HG02938 (cell line): ENCODE measurements at regions not wholly inside any gene's neighbourhood (a gene's known extent, or its start where the extent isn't known, plus 50 kb on each side); places are given as distances from the start of the nearest gene placed in this dataset.
"Not testable (repeated sequence)": the region's sequence is repeated elsewhere in the genome, so short reads cannot be mapped to it uniquely, and the experiment has no call there.

Experiments
- ATAC-seq: cut with Tn5 transposase; IDR thresholded peaks from one replicate; pipeline ENCODE4 v1.9.1; 2021; ENCODE audit warnings: mild to moderate bottlenecking, moderate library complexity; ENCODE audit not compliant: unreplicated experiment

GRCh38 chr20:53872561-53873229 lies 197.7 kb downstream of the BCAS1 start:
- no peak for ATAC-seq

DNA sequence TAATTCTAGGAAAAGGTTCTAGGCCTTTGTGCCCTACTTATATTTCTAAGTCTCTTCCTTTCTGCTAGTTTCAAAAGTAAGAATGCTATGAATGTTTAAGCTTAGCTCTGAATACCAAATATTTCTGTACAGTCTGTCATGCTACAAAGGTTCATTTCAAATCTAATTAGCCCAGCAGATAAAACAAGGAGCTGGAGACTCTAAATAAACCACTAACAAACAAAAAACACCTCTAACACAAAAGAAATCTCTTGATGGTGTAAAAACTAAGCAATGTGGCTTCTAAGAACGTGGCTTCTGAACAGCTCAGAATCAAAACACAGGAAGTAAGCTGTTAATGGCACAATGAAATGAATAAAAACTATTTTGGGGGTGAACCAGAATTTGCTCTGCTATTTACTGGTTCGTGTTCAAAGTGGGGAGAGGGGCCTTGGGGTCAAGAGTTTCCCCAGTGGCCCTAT lies 198.3 kb downstream of the BCAS1 start:
- ATAC-seq: no peak

GRCh38 chr20:53871541-53871940 lies 198.9 kb downstream of the BCAS1 start:
- no peak for ATAC-seq

DNA sequence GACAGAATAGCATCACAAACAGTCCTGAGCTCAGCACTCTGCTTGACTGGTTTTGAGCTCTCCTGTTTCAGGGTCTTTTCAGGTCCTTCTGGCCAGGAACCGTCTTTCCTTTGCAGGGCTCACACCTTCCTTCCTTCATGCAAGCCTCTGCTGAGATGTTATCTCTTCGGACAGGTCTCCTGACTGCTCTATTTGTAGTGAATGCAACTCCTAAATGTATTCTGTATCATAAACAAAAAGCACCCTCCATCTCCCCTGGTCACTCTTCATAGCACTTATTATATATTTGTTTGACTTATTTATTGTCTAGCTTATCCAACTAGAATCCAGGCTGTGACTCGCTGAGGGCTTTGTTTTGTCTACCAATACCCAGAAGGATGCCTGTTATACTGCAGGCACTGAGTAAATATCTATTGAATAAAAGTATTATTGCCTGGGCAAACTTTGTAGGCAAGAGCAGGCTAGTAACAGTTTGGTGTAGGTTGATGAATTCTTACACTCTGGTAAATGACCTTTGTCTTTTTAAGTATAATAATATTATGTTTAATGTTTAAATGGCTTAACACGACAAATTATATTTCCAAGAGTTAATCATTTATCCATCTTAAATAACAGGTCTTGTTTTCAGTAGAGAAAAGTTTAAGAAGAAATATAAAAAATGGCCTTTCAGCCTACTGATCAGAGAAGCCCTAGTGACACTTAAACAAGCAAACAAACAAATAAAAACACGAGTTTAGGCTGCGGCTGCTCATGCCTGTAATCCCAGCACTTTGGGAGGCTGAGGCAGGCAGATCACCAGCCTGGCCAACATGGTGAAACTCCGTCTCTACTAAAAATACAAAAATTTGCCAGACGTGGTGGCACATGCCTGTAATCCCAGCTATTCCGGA lies 199.7 kb downstream of the BCAS1 start:
- no peak for ATAC-seq

DNA sequence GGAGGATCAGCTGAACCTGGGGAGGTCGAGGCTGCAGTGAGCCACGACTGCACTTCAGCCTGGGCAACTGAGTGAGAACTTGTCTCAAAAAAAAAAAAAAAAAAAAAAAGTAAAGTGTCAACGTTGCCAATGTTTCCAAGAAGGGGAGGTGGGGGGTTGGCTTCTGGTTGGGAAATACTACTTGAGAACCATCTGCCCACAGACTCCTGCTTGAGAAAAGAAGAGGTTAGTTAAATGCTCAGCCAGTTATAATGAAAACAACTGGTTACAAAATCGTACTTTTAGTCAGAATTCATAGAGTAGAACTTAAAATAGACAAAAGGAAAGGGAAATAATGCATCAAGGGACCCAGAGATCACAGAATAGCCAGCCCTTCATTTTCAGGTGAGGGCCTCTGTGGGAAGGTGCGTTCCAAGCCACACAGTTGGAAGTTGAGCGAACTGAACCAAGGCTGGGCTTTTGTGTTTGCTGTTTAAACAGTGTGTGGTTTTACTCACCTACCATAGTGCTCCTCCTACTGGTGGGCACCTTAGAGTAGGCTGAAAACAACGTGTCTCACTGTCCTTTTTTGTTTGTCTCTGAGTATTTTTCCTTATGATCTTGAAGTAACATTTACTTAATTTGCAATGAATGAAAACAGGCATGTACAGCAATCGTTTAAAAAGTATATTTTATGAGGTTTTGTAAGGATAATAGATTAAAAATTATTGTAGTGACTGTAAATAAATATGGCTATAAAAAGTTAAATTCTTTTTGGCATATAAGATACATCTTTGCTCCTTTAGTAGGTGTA lies 200.7 kb downstream of the BCAS1 start:
- peak; percentile 63 for ATAC-seq

GRCh38 chr20:53867741-53868351 lies 202.5 kb downstream of the BCAS1 start:
- no peak for ATAC-seq

DNA sequence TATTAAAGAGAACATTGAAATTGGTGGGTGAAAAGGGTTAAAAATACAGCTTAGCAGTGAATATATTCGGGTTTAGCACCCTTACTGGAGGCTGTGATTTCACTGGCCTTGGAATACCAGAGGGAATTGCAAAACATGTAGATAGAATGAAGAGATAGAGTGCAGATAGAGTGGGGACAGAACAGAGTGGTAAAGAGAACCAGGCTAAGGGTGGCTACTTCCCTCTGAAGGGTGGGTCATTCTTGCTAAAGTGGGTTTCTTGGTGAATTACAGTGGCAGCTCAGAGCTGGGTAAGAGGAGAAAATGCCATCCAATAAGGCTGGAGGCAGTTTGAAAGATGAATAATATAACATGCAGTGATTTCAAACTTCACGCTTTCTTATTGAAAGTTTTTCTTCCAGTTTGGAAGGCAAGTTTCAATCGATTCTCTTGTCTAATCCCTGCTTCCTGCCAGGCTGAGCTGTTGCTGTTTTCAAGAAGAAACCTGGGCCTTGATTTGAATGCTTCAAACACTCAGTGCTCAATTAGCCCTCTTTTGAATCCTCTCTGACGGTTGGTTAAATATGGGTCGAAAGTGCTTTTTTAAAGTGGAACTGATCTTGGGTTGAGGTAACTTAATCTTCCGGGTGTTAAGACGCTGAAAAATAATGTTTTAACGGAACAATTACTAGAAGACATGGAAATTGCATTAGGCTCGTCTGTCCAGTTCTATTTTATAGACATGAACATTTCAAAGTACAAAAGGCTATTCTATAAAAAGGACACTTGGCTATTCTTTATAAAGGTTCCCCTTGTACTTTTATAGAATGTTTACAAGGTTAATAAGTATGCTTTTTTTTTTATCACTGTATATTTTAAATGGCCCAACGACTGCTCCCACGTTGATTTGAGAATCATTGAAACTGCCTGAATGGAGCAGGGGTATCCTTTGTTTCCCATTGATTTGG lies 203.3 kb downstream of the BCAS1 start:
- peak; percentile 54 for ATAC-seq

DNA sequence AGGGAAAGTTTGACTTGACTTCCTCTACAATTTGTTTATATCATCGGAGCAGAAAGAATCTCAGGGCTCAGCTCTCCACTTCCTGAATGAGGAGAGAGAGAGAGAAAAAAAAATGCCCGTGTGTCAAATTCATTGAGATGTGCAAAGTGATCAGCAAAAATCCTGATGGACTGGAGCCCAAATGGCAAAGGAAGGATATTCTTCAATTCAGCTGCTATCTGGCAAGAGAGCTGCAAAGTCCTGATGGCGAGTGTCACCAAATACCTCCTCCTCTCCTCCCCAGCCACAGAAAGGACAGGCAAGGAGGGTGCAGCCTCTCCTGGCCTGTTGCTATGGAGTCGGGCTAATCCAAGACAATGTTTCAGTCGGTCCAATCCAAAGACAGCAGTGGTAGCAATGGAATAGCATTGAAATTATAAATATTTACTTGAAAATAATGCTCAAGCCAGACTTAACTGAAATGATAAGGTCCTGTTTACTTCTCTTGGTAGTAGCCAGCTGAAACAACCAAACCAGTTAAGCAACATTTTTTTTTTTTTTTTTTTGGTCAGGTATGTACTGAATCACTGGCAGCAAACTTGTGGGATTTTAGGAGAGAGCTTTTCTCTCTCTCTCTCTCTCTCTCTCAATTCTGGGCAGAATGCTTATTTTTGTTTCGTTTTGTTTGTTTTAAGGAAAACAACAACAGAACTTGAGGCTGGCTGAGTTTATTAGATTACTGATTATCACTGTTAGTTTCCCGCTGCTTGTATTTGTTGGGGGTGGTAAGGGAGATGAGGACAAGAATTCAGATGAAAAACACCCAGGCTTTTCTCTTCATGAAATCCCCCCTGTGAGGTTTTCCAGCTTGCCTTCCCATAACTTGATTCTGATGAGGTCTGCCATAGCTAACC lies 204.2 kb downstream of the BCAS1 start:
- no peak for ATAC-seq

GRCh38 chr20:53864765-53865683 lies 205.4 kb downstream of the BCAS1 start:
- ATAC-seq: not testable (repeated sequence)

- not testable (repeated sequence) for ATAC-seq
Measured at GRCh38 chr20:53863923-53864641, 206.3 kb downstream of the BCAS1 start.

GRCh38 chr20:53863535-53863922 lies 206.9 kb downstream of the BCAS1 start:
- ATAC-seq: not testable (repeated sequence)

- not testable (repeated sequence) for ATAC-seq
Measured at GRCh38 chr20:53863039-53863438, 207.4 kb downstream of the BCAS1 start.

- ATAC-seq: not testable (repeated sequence)
Measured at GRCh38 chr20:53862490-53862889, 207.9 kb downstream of the BCAS1 start.

DNA sequence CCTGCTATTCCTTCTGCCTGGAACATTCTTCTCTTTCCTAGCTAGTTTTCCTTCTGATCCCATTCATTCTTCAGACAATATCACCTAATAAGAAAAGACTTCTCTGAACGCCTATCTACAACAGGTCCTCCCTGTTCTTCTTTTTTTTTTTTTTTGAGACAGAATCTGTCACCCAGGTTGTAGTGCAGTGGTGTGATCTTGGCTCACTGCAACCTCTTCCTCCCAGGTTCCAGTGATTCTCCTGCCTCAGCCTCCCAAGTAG lies 208.3 kb downstream of the BCAS1 start:
- ATAC-seq: not testable (repeated sequence)

GRCh38 chr20:53859684-53860083 lies 210.7 kb downstream of the BCAS1 start:
- no peak for ATAC-seq

- not testable (repeated sequence) for ATAC-seq
Measured at GRCh38 chr20:53859009-53859408, 211.4 kb downstream of the BCAS1 start.

DNA sequence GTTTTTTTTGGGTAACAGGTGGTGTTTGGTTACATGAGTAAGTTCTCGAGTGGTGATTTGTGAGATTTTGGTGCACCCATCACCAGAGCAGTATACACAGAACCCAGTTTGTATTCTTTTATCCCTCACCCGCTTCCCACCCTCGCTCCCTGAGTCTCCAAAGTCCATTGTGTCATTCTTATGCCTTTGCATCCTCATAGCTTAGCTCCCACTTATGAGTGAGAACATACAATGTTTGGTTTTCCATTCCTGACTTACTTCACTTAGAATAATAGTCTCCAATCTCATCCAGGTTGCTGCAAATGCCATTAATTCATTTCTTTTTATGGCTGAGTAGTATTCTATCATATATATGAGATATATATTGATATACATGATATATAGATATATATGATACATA lies 211.9 kb downstream of the BCAS1 start:
- ATAC-seq: not testable (repeated sequence)
